Liver (tissue), 8 donors: ENCODE measurements at regions not wholly inside any gene's neighbourhood (a gene's known extent, or its start where the extent isn't known, plus 50 kb on each side); places are given as distances from the start of the nearest gene placed in this dataset.

Experiments used
- DNase-seq: peaks from one replicate; pipeline ENCODE4 v3.0.0-alpha.2; 2017; ENCODE audit warnings: low spot score
- H3K27ac ChIP-seq, 2 donors: one replicate each; pipeline ENCODE4 v1.7.0; 2013; ENCODE audit warnings: inconsistent platforms in 2 of 2, low read length in 2 of 2, control low read depth in 1 of 2, low read depth in 1 of 2, mild to moderate bottlenecking in 1 of 2
- H3K27me3 ChIP-seq, 4 donors: one replicate each; pipeline versions ENCODE4 v1.6.1 to v1.7.0; 2013; ENCODE audit warnings: low read length in 3 of 4, inconsistent platforms in 1 of 4, mild to moderate bottlenecking in 1 of 4, moderate library complexity in 1 of 4; ENCODE audit not compliant: control insufficient read depth in 4 of 4, insufficient read depth in 4 of 4
- H3K36me3 ChIP-seq, 4 donors: one replicate each; pipeline versions ENCODE4 v1.6.1 to v1.7.0; 2013; ENCODE audit warnings: low read length in 3 of 4, mild to moderate bottlenecking in 3 of 4, low read depth in 1 of 4, moderate library complexity in 1 of 4; ENCODE audit not compliant: control insufficient read depth in 4 of 4, insufficient read depth in 3 of 4
- H3K4me1 ChIP-seq, 4 donors: one replicate each; pipeline versions ENCODE4 v1.6.1 to v1.7.0; 2013; ENCODE audit warnings: low read length in 3 of 4, mild to moderate bottlenecking in 3 of 4, moderate library complexity in 1 of 4; ENCODE audit not compliant: control insufficient read depth in 4 of 4, insufficient read depth in 4 of 4
- H3K4me3 ChIP-seq, 3 donors: one replicate each; pipeline versions ENCODE4 v1.6.1 to v1.7.0; 2013; ENCODE audit warnings: low read length in 3 of 3, control low read depth in 1 of 3, low read depth in 1 of 3, mild to moderate bottlenecking in 1 of 3
- H3K9ac ChIP-seq, 2 donors: one replicate each; pipeline ENCODE4 v1.7.0; 2013; ENCODE audit warnings: low read length in 2 of 2, mild to moderate bottlenecking in 2 of 2, moderate library complexity in 2 of 2, control low read depth in 1 of 2, low read depth in 1 of 2
- H3K9me3 ChIP-seq, 4 donors: one replicate each; pipeline versions ENCODE4 v1.6.1 to v1.7.0; 2013; ENCODE audit warnings: low read length in 3 of 4; ENCODE audit not compliant: control insufficient read depth in 4 of 4
- EGR1 ChIP-seq, 2 donors: IDR thresholded peaks; 2 replicates each; pipeline ENCODE4 v1.6.1; 2016 to 2018; ENCODE audit warnings: antibody characterized with exemption in 2 of 2, low read depth in 2 of 2
- FOXA1 ChIP-seq: IDR thresholded peaks from 2 replicates; pipeline ENCODE4 v1.6.1; 2016; ENCODE audit warnings: antibody characterized with exemption
- FOXA2 ChIP-seq: IDR thresholded peaks from 2 replicates; pipeline ENCODE4 v1.6.1; 2016; ENCODE audit warnings: antibody characterized with exemption
- GABPA ChIP-seq, 2 donors: IDR thresholded peaks in 1 of 2; conservative IDR thresholded peaks in 1 of 2; 2 replicates each; pipeline ENCODE4 v1.6.1; 2016; ENCODE audit warnings: antibody characterized with exemption in 2 of 2, mild to moderate bottlenecking in 1 of 2, moderate library complexity in 1 of 2
- JUND ChIP-seq, 2 donors: IDR thresholded peaks; 2 replicates each; pipeline ENCODE4 v1.6.1; 2016; ENCODE audit warnings: antibody characterized with exemption in 2 of 2
- NR2F2 ChIP-seq: IDR thresholded peaks from 2 replicates; pipeline ENCODE4 v1.6.1; 2016; ENCODE audit warnings: antibody characterized with exemption
- RAD21 ChIP-seq, 2 donors: IDR thresholded peaks; 2 replicates each; pipeline ENCODE4 v1.6.1; 2016; ENCODE audit warnings: antibody characterized with exemption in 2 of 2, mild to moderate bottlenecking in 2 of 2
- RXRA ChIP-seq, 2 donors: IDR thresholded peaks; 2 replicates each; pipeline ENCODE4 v1.6.1; 2017 to 2018; ENCODE audit warnings: antibody characterized with exemption in 2 of 2, mild to moderate bottlenecking in 1 of 2
- SP1 ChIP-seq: IDR thresholded peaks from 2 replicates; pipeline ENCODE4 v1.6.1; 2018; ENCODE audit warnings: antibody characterized with exemption, mild to moderate bottlenecking
- TAF1 ChIP-seq: conservative IDR thresholded peaks from 2 replicates; pipeline ENCODE4 v1.6.1; 2016; ENCODE audit warnings: antibody characterized with exemption, mild to moderate bottlenecking
- WGBS: extraction: QIAGEN DNeasy Blood & Tissue Kit; methylation state at CpG from one replicate; pipeline ENCODE4 v1.1.7; 2013; 5-methylcytosine and 5-hydroxymethylcytosine counted together
- TF ChIP-seq, protein P1 (sequence below): fragments of 150-350 bp; IDR thresholded peaks from 2 replicates; pipeline ENCODE4 v1.5.1; 2017; ENCODE audit warnings: improper control_type of control experiment, low read depth, low read length; ENCODE audit not compliant: missing input control
- TF ChIP-seq, protein P2 (sequence below): IDR thresholded peaks from 2 replicates; pipeline ENCODE4 v1.6.1; 2016; ENCODE audit warnings: antibody characterized with exemption
- TF ChIP-seq, protein P3 (sequence below): IDR thresholded peaks from 2 replicates; pipeline ENCODE4 v1.6.1; 2016; ENCODE audit warnings: antibody characterized with exemption
- TF ChIP-seq, protein P4 (sequence below): IDR thresholded peaks from 2 replicates; pipeline ENCODE4 v1.6.1; 2016; ENCODE audit warnings: antibody characterized with exemption, mild to moderate bottlenecking
- donor health status: healthy.
- donor health status: healthy.
- donor health status: healthy.
- donor health status: healthy.
- donor health status: healthy.

DNA sequence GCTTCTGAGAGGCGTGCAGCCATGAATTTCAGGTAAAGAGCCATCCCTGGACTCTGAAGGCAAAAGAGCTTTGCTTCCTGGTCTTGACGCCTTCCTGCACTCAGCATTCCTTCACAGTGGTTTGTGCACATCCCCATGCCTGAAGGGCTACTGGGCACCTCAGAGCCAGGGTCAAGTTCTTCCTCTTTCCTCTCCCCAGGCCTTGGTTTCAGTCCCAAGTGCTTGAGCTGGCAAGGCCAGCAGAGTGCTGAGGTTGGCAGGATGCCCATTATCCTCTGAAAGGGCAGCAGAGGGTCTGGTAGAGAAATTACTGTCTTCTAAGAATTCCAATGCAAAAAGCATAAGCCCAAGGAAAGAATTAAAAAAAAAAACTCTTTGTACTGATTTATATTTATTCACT is 1064.9 kb downstream of the TTLL7 start:
- no peaks in the 10 kb centered on the region for H3K4me1 ChIP-seq
- no peaks in the 10 kb centered on the region for H3K36me3 ChIP-seq
- no peak overlapping the region for H3K9ac ChIP-seq
- no peak overlapping the region for H3K4me3 ChIP-seq
- whole genome bisulfite sequencing = 90% methylated on average over 2 of the region's 2 CpGs
- peaks cover 0 to 3% (median 0%) of the 10 kb centered on the region in 4 donors for H3K9me3 ChIP-seq
- TF ChIP-seq, protein P1, sequence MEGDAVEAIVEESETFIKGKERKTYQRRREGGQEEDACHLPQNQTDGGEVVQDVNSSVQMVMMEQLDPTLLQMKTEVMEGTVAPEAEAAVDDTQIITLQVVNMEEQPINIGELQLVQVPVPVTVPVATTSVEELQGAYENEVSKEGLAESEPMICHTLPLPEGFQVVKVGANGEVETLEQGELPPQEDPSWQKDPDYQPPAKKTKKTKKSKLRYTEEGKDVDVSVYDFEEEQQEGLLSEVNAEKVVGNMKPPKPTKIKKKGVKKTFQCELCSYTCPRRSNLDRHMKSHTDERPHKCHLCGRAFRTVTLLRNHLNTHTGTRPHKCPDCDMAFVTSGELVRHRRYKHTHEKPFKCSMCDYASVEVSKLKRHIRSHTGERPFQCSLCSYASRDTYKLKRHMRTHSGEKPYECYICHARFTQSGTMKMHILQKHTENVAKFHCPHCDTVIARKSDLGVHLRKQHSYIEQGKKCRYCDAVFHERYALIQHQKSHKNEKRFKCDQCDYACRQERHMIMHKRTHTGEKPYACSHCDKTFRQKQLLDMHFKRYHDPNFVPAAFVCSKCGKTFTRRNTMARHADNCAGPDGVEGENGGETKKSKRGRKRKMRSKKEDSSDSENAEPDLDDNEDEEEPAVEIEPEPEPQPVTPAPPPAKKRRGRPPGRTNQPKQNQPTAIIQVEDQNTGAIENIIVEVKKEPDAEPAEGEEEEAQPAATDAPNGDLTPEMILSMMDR = no peak
- no peak overlapping the region for H3K27ac ChIP-seq
- DNase-seq = no peak
- H3K27me3 ChIP-seq = no peaks in the 10 kb centered on the region

DNA sequence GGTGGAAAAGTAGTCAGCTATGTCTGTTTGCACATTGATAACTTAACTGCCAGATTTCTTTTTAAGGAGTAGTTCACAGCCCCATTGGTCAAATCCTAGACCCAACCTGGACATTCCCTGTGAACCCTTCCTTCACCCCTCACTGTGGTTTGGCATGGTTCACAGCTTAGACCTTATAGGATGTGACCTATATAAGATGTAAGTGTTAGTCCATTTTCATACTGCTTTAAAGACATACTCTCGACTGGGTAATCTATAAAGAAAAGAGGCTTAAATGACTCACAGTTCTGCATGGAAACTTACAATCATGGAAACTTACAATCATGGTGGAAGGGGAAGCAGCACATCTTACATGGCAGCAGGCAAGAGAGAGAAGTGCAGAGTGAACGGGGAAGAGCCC is 1066.2 kb downstream of the TTLL7 start:
- Histone ChIP-seq H3K27me3 (no peaks in the 10 kb centered on the region), H3K9ac (no peak overlapping the region), H3K4me1 (peaks cover 0 to 2% (median 0%) of the 10 kb centered on the region in 4 donors), H3K36me3 (no peaks in the 10 kb centered on the region), H3K9me3 (peaks cover 0 to 3% (median 0%) of the 10 kb centered on the region in 4 donors), H3K27ac (no peak overlapping the region), H3K4me3 (no peak overlapping the region)
- 82% methylated on average over 2 of the region's 2 CpGs for WGBS
- no peak for DNase-seq
- TF ChIP-seq FOXA2 = no peak
- TF ChIP-seq, protein P1 = no peak
- no peak for TF ChIP-seq SP1
- no peak for TF ChIP-seq JUND (IDR thresholded peaks at IDR 0.05)
- no peak for TF ChIP-seq TAF1
- no peak for TF ChIP-seq RXRA (IDR thresholded peaks at IDR 0.05)
- TF ChIP-seq, protein P2, sequence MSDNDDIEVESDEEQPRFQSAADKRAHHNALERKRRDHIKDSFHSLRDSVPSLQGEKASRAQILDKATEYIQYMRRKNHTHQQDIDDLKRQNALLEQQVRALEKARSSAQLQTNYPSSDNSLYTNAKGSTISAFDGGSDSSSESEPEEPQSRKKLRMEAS = no peak
- no peak for TF ChIP-seq FOXA1

DNA sequence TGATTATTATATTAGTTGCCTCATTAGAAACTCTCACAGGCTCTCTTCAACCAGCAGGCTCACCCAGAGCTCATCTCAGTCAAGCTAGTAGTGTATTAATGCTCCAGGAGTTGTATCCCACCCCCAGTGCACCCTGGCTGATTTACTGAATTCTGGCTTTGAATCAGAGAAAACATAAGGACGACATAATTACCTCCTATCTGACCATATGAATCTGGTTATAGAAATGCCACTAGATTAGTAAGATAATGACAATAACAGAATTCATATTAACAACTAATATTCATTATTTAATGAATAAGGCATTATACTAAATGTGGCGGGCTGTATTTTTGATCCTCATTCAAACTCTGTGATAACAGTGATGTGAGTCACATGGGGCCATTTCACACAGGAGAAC is 1066.7 kb downstream of the TTLL7 start:
- Histone ChIP-seq H3K4me1 (peaks cover 0 to 2% (median 0%) of the 10 kb centered on the region in 4 donors), H3K27ac (no peak overlapping the region), H3K36me3 (no peaks in the 10 kb centered on the region), H3K9me3 (peaks cover 0 to 3% (median 0%) of the 10 kb centered on the region in 4 donors), H3K9ac (no peak overlapping the region), H3K27me3 (no peaks in the 10 kb centered on the region), H3K4me3 (no peak overlapping the region)
- 88% methylated on average over 2 of the region's 2 CpGs for WGBS
- TF ChIP-seq RAD21 (IDR thresholded peaks at IDR 0.05) = no peak
- TF ChIP-seq FOXA1 = no peak
- no peak for TF ChIP-seq TAF1
- TF ChIP-seq, protein P3, sequence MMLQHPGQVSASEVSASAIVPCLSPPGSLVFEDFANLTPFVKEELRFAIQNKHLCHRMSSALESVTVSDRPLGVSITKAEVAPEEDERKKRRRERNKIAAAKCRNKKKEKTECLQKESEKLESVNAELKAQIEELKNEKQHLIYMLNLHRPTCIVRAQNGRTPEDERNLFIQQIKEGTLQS = no peak
- TF ChIP-seq, protein P2 = no peak
- no peak for TF ChIP-seq GABPA (IDR thresholded peaks at IDR 0.05 in 1 of 2, conservative IDR thresholded peaks at IDR 0.05 in 1 of 2)
- no peak for TF ChIP-seq JUND (IDR thresholded peaks at IDR 0.05)
- TF ChIP-seq EGR1 (IDR thresholded peaks at IDR 0.05; ENCODE audit: low read depth in 2 of 2) = no peak
- TF ChIP-seq, protein P4, sequence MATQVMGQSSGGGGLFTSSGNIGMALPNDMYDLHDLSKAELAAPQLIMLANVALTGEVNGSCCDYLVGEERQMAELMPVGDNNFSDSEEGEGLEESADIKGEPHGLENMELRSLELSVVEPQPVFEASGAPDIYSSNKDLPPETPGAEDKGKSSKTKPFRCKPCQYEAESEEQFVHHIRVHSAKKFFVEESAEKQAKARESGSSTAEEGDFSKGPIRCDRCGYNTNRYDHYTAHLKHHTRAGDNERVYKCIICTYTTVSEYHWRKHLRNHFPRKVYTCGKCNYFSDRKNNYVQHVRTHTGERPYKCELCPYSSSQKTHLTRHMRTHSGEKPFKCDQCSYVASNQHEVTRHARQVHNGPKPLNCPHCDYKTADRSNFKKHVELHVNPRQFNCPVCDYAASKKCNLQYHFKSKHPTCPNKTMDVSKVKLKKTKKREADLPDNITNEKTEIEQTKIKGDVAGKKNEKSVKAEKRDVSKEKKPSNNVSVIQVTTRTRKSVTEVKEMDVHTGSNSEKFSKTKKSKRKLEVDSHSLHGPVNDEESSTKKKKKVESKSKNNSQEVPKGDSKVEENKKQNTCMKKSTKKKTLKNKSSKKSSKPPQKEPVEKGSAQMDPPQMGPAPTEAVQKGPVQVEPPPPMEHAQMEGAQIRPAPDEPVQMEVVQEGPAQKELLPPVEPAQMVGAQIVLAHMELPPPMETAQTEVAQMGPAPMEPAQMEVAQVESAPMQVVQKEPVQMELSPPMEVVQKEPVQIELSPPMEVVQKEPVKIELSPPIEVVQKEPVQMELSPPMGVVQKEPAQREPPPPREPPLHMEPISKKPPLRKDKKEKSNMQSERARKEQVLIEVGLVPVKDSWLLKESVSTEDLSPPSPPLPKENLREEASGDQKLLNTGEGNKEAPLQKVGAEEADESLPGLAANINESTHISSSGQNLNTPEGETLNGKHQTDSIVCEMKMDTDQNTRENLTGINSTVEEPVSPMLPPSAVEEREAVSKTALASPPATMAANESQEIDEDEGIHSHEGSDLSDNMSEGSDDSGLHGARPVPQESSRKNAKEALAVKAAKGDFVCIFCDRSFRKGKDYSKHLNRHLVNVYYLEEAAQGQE = no peak
- TF ChIP-seq, protein P1 = no peak
- TF ChIP-seq NR2F2 = no peak
- no peak for DNase-seq
